NCI-H146 treated with DMSO at 0.1 percent for 48 hours (cell line): ENCODE measurements at regions not wholly inside any gene's neighbourhood (a gene's known extent, or its start where the extent isn't known, plus 50 kb on each side); places are given as distances from the start of the nearest gene placed in this dataset.
"Not testable (repeated sequence)": the region's sequence is repeated elsewhere in the genome, so short reads cannot be mapped to it uniquely, and the experiment has no call there.

Experiments
- DNase-seq: peaks from one replicate; lab custom pipeline; 2025; ENCODE audit not compliant: unreplicated experiment; lab: John Stamatoyannopoulos, UW

DNA sequence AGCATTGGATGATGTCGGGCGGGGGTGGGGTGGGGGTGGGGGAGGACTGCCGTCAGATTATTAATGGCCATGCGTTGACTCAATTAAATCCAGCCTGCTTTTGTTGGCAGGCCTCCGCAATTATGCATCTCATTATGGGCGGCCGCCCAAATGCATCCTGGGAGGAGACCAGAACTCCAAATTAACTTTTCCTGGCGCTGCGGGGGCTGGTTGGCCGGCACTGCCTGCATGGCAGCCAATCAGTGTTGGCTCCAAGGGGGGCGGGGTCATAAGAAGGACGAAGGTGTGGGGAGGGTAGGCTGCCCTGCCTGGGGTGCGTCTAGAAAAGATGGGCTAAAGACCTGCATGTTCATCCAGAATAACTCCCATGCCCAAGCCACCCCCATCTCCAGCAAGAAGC, 83.9 kb upstream of the PAX2 start:
- DNase-seq = no peak

GRCh38 chr10:100662067-100662466, 83.3 kb upstream of the PAX2 start:
- DNase-seq = no peak

DNA sequence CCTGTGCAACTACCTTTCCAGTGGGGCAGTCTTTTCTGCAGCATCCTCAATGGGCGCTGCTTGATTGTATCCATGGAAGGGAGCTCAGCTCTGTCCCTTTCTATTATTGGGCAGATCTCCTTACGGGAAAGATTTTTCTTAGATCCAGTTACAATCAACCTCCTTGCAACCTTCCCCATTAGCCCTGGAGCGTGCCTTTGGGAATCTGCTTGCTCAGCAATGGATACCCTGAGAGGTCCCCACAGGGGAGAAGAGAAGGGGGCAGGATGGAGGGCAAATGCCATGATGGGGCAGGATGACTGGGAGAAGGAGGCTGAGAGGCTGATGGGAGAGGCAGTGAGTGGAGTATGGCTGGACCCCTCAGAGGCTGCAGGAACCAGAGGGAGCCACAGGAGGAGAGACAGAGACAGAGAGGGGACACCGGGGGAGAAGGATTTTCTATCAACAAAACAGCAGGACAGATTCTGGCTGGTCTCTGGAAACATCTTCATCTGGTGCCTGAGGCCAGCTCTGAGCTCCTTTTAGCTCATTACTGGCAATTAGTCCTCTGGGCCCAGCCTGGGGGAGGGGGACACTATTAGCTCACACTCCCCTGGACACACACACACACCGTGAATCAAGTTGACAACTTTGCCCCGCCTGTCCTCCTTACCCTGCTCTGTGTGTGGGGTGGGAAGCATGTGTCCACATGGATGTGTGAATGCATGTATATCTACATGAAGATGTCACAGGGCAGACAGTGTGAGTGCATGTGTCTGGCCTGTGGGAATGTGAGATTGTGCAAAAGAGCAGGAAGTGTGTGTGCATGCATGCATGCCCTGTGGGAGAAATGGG, 80.8 kb upstream of the PAX2 start:
- no peak for DNase-seq

DNA sequence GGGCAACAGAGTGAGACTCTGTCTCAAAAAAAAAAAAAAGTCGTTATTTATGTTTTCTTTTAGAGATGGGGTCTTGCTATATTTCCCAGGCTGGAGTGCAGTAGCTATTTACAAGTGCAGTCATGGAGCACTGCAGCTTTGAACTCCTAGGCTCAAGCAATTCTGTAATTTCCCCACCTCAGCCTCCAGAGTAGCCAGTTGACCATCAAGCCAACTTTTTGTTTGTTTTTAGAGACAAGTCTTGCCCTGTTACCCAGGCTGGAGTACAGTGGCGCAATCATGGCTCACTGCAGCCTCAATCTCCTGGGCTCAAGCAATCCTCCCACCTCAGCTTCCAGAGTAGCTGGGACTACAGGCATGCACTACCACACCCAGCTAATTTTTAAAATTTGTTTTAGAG, 78.7 kb upstream of the PAX2 start:
- DNase-seq = not testable (repeated sequence)

DNA sequence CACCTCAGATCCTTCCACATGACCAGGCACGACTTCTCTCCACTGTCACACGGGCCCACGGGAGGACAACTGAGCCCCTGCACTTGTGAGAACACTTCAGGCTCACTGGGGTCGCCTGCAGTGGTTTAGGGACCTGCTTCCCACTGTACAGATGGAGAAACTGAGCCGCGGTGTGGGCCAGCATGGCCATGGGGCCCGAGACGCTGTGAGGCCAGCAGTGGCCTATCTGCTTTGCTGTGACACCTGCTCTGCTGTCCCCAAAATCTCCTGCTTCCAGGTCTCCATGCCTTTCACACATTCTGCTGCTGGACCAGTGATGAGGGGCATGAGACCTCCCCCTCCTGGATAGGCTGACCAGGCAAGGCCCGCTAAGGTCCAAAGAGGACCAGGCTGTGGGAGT, 75.8 kb upstream of the PAX2 start:
- DNase-seq = no peak

- DNase-seq = no peak
Measured at GRCh38 chr10:100670368-100670767, 75.0 kb upstream of the PAX2 start.

GRCh38 chr10:100670828-100671479, 74.4 kb upstream of the PAX2 start:
- DNase-seq = no peak

GRCh38 chr10:100672199-100672598, 73.2 kb upstream of the PAX2 start:
- no peak for DNase-seq

- no peak for DNase-seq
Measured at GRCh38 chr10:100677290-100677945, 68.0 kb upstream of the PAX2 start.

- DNase-seq = no peak
Measured at GRCh38 chr10:100679327-100679726, 66.1 kb upstream of the PAX2 start.

GRCh38 chr10:100683004-100683403, 62.4 kb upstream of the PAX2 start:
- DNase-seq = no peak

DNA sequence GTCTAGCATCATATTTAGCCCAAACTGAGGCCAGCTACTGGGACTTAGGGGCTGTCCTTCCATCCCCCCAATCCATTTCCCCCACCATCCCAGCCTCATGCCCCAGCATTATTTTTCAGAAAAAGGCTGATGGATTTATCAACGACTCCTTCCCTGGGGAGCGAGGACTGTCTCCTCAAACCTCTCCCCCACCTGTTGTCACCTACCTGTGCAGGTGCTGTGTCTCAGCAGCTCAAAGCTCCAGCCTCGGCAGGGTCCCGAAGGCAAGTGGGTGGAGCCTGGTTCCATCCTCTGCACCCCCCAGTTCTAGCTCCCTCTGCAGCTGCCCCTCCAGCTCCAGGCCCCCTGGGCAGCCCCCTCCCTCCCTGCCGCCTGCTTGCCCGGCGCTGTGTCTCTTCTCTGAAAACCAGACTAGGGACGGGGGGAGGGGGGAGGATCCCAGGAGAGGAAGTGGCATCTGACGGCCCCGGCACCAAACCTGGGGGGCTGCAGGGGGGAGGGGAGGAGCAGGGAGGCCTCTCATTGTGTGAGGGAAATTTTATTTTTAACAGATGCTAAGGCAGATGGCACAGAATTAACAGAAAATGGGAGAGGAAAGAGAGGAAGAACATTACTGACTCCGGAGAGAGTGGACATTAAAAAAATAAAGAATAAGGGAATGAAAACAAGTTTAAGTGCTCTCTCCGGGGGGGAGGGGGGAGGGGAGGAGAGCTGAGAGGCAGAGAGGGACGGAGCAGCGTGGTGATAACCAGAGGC, 61.7 kb upstream of the PAX2 start:
- DNase-seq = no peak

DNA sequence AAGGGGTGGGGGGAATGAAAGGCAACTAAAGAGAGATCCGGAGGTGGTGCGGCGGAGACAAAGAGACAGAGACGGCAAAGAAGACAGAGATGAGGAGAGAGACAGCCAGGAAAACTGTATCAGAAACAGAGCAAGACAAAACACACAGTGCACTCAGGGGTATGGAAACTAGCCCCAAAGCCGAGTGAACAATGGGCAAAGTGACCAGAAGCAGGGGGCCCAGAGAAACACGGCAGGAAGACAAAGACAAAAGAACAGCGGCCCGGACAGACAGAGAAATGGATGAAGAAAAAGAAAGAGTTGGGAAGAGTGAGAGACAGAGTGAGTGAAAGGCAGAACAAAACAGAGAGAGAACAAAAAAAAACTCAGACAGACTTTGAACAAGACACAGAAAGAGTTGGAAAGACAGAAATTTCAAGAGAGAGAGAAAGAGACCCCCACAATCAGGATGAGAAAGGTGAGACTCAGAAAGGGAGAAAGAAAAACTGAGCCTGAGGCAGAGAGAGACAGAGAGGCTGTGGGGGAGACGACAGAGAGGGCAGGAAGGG, 60.6 kb upstream of the PAX2 start:
- no peak for DNase-seq

GRCh38 chr10:100685331-100685730, 60.1 kb upstream of the PAX2 start:
- no peak for DNase-seq

DNA sequence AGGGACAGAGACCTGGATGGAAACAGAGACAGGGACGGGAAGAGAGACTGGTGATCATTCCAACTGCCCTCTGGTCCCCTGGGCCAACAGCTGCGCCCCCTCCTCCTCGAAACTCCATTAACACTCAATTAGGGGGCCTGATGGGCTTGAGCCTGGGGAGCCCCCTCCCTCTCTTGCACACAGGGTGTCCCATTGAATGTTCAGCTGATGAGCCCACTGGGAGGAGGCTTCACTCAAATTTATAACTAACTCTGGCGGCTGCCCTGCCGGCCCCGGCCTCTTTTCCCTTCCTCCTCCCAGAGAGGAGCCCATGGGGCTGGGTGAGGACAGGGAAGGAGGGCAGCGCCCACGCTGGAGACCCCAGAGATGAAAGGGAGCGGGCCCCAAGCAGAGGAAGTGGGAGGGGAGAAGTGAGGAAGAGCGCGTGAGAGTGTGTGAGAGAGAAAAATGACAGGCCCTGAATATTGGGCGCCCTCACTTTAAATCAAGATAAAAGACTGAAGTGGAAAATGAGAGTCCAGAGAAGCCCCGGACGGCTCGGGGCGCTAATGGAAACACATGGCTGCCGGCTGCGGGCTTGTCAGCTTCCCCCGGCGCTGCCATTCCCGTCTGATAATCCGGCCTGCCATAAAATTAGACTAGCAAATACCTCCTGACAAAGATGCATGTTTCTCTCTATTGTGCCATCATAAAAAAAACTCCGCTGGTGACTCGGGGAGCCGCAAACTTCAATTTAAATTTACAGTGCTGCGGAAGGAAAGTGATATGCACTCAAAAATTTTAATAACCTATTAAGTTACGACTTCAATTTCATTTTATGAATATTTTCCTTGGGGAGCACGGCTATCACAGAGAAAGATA, 58.0 kb upstream of the PAX2 start:
- DNase-seq = no peak

- no peak for DNase-seq
Measured at GRCh38 chr10:100688201-100688600, 57.2 kb upstream of the PAX2 start.

GRCh38 chr10:100693821-100694220, 51.6 kb upstream of the PAX2 start:
- DNase-seq = no peak
